Neural progenitor cell (in vitro differentiated cells): ENCODE measurements at regions not wholly inside any gene's neighbourhood (a gene's known extent, or its start where the extent isn't known, plus 50 kb on each side); places are given as distances from the start of the nearest gene placed in this dataset.

ENCODE experiments used
- DNase-seq: peaks from one replicate; pipeline ENCODE4 v3.0.0-alpha.2; 2016; ENCODE audit warnings: low spot score
- H2AFZ ChIP-seq: fragments of 200-600 bp; sonication (generic); replicated peaks from 2 replicates; pipeline ENCODE4 v1.6.1; 2016; ENCODE audit warnings: antibody characterized with exemption
- H3F3A ChIP-seq: fragments of 200-600 bp; sonication (generic); 2 replicates; pipeline ENCODE4 v1.6.1; 2016; ENCODE audit warnings: antibody characterized with exemption, low read depth
- H3K27ac ChIP-seq: fragments of 200-600 bp; sonication (generic); 2 replicates; pipeline ENCODE4 v1.5.1; 2016; ENCODE audit warnings: mild to moderate bottlenecking
- H3K27me3 ChIP-seq: fragments of 200-600 bp; sonication (generic); 2 replicates; pipeline ENCODE4 v1.6.1; 2016; ENCODE audit warnings: mild to moderate bottlenecking, moderate library complexity
- H3K36me3 ChIP-seq: fragments of 200-600 bp; sonication (generic); 2 replicates; pipeline ENCODE4 v1.5.1; 2016
- H3K4me1 ChIP-seq: fragments of 200-600 bp; sonication (generic); 2 replicates; pipeline ENCODE4 v1.6.1; 2016; ENCODE audit warnings: mixed run types
- H3K4me2 ChIP-seq: fragments of 200-600 bp; sonication (generic); 2 replicates; pipeline ENCODE4 v1.6.1; 2016
- H3K4me3 ChIP-seq: fragments of 200-600 bp; sonication (generic); 2 replicates; pipeline ENCODE4 v1.5.1; 2016
- H3K79me2 ChIP-seq: fragments of 200-600 bp; sonication (generic); 2 replicates; pipeline ENCODE4 v1.6.1; 2016; ENCODE audit warnings: low read depth
- H3K9ac ChIP-seq: fragments of 200-600 bp; sonication (generic); 2 replicates; pipeline ENCODE4 v1.6.1; 2016
- H3K9me3 ChIP-seq: fragments of 200-600 bp; sonication (generic); 2 replicates; pipeline ENCODE4 v1.5.1; 2016; ENCODE audit warnings: low read depth
- H4K20me1 ChIP-seq: fragments of 200-600 bp; sonication (generic); 2 replicates; pipeline ENCODE4 v1.6.1; 2016; ENCODE audit warnings: low read depth
- H3K27ac Mint-ChIP-seq: 3 replicates; pipeline ENCODE4 v1.8.0; 2021; ENCODE audit warnings: mixed read lengths
- H3K27me3 Mint-ChIP-seq: 2 replicates; pipeline ENCODE4 v1.8.0; 2022; ENCODE audit warnings: low read depth, mild to moderate bottlenecking, inconsistent platforms, moderate library complexity, mixed read lengths; ENCODE audit not compliant: insufficient read depth
- H3K36me3 Mint-ChIP-seq: 3 replicates; pipeline ENCODE4 v1.8.0; 2021; ENCODE audit warnings: mixed read lengths
- H3K4me1 Mint-ChIP-seq: 3 replicates; pipeline ENCODE4 v1.8.0; 2021; ENCODE audit warnings: mixed read lengths
- H3K4me3 Mint-ChIP-seq: 3 replicates; pipeline ENCODE4 v1.8.0; 2021; ENCODE audit warnings: mild to moderate bottlenecking, moderate library complexity, mixed read lengths
- H3K9me3 Mint-ChIP-seq: 3 replicates; pipeline ENCODE4 v1.8.0; 2020; ENCODE audit warnings: mixed read lengths
- EZH2 ChIP-seq: fragments of 200-600 bp; sonication (generic); IDR thresholded peaks from 2 replicates; pipeline ENCODE4 v1.6.1; 2017; ENCODE audit warnings: antibody characterized with exemption, mild to moderate bottlenecking, moderate library complexity
- EZH2phosphoT487 ChIP-seq: fragments of 200-600 bp; sonication (generic); IDR thresholded peaks from 2 replicates; pipeline ENCODE4 v1.6.1; 2017; ENCODE audit warnings: antibody characterized with exemption
- TF ChIP-seq, protein P1 (sequence below): fragments of 200-600 bp; sonication (generic); IDR thresholded peaks from 2 replicates; pipeline ENCODE4 v1.5.1; 2017; ENCODE audit warnings: antibody characterized with exemption, mild to moderate bottlenecking

DNA sequence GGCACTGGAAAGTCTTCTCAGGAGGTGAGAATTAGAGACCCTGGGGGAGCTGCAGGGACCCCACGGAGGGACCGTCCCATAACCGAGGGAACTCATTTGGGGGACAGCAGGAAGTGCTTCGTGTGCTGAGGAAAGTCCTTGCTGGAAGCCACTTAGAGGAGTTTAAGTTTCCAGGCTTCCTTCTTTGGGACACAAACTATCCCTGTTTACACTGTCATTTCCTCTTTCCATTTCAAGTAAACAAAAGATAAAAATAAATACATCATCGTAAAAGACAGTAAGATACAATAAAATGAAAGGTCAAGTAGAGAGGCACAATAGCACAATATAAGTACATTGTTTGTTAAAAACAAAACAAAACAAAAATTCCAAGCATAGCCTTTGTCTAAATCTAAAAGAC lies 101.2 kb downstream of the TTLL2 start:
- H3K27ac ChIP-seq: no peak overlapping the region
- Mint-ChIP-seq H3K9me3 (peaks cover 11% of the 10 kb centered on the region), H3K27me3 (peaks cover 5% of the 10 kb centered on the region), H3K36me3 (peaks cover 3% of the 10 kb centered on the region), H3K27ac (no peak overlapping the region), H3K4me3 (no peak overlapping the region), H3K4me1 (peaks cover 21% of the 10 kb centered on the region)
- no peaks in the 10 kb centered on the region for H3K36me3 ChIP-seq
- no peaks in the 10 kb centered on the region for H3K27me3 ChIP-seq
- no peak for DNase-seq
- peaks cover 3% of the 10 kb centered on the region for H3K4me1 ChIP-seq
- H3K4me3 ChIP-seq: no peak overlapping the region
- H3K4me2 ChIP-seq: no peak overlapping the region
- no peaks in the 10 kb centered on the region for H3K79me2 ChIP-seq
- TF ChIP-seq EZH2: no peak
- H3K9ac ChIP-seq: no peak overlapping the region
- H2AFZ ChIP-seq: no peak overlapping the region
- H4K20me1 ChIP-seq: no peaks in the 10 kb centered on the region
- no peaks in the 10 kb centered on the region for H3K9me3 ChIP-seq
- H3F3A ChIP-seq: peaks cover 1% of the 10 kb centered on the region

DNA sequence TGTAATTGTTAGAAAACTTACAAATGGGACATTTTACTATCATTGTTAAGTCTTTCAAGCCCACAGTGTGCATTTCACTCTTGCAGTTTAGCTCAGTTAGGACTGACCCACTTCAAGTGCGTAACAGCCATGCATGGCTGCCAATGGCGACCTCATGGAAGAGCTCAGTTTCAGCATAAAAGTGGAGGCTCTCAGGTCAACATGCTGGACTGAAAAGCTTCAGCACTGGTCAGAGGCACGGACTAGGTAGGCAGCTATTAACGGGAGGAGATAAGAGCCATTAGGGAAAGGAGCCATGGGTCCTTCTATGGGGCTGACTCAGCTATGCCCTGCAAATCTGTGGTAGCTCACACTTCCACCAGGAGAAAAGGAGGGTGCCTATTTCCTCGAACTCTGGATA lies 101.8 kb downstream of the TTLL2 start:
- no peak overlapping the region for H3K27ac Mint-ChIP-seq
- Histone ChIP-seq H3K9ac (no peak overlapping the region), H3K4me3 (no peak overlapping the region), H2AFZ (no peak overlapping the region), H4K20me1 (no peaks in the 10 kb centered on the region), H3K4me1 (no peaks in the 10 kb centered on the region), H3K9me3 (no peaks in the 10 kb centered on the region), H3K27me3 (no peaks in the 10 kb centered on the region), H3K4me2 (no peak overlapping the region), H3K27ac (no peak overlapping the region), H3K36me3 (no peaks in the 10 kb centered on the region), H3F3A (no peaks in the 10 kb centered on the region), H3K79me2 (no peaks in the 10 kb centered on the region)
- H3K36me3 Mint-ChIP-seq: peaks cover 4% of the 10 kb centered on the region
- peaks cover 11% of the 10 kb centered on the region for H3K9me3 Mint-ChIP-seq
- no peak for DNase-seq
- no peak overlapping the region for H3K4me3 Mint-ChIP-seq
- H3K4me1 Mint-ChIP-seq: peaks cover 20% of the 10 kb centered on the region
- H3K27me3 Mint-ChIP-seq: peaks cover 5% of the 10 kb centered on the region
- TF ChIP-seq, protein P1, sequence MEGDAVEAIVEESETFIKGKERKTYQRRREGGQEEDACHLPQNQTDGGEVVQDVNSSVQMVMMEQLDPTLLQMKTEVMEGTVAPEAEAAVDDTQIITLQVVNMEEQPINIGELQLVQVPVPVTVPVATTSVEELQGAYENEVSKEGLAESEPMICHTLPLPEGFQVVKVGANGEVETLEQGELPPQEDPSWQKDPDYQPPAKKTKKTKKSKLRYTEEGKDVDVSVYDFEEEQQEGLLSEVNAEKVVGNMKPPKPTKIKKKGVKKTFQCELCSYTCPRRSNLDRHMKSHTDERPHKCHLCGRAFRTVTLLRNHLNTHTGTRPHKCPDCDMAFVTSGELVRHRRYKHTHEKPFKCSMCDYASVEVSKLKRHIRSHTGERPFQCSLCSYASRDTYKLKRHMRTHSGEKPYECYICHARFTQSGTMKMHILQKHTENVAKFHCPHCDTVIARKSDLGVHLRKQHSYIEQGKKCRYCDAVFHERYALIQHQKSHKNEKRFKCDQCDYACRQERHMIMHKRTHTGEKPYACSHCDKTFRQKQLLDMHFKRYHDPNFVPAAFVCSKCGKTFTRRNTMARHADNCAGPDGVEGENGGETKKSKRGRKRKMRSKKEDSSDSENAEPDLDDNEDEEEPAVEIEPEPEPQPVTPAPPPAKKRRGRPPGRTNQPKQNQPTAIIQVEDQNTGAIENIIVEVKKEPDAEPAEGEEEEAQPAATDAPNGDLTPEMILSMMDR: no peak
- TF ChIP-seq EZH2phosphoT487: no peak
- TF ChIP-seq EZH2: no peak

DNA sequence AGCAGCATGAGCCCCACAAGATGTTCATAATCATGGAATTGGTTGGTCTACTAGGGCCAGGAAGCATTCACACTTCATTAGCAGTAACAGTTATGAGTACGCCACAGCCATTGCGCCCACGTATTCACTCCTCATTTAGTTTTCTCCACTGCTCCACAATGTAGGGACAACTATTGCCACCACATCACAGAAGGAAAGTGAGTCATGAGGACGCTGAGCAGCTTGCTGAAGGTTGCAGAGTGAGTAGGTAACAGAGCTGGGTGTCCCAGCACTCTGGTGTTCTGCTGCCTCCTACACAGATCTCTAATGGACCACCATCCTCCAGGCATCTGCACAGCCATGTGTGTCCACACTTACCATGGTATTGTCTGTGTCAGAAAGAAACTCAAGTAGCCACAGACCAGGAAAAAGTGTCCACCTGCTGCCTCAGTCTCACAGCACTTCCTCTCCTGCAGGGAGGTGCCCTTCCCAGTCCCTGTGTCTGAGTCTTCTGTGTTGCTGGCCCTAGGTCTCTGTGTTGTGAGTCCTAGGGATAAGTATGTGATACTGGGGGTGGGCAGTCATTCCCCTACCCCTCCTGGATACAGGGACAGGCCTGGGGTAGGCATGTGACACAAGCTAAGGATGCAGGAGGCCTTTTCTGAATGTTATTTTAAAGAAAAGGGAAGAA lies 103.9 kb downstream of the TTLL2 start:
- Mint-ChIP-seq H3K4me1 (peaks cover 20% of the 10 kb centered on the region), H3K36me3 (peaks cover 5% of the 10 kb centered on the region), H3K27ac (no peak overlapping the region), H3K4me3 (no peak overlapping the region), H3K27me3 (peaks cover 5% of the 10 kb centered on the region), H3K9me3 (peaks cover 11% of the 10 kb centered on the region)
- TF ChIP-seq EZH2 (no peak), EZH2phosphoT487 (no peak)
- TF ChIP-seq, protein P1: no peak
- Histone ChIP-seq H3K4me2 (no peak overlapping the region), H2AFZ (no peak overlapping the region), H3K9ac (no peak overlapping the region), H3K36me3 (no peaks in the 10 kb centered on the region), H3K4me1 (no peaks in the 10 kb centered on the region), H4K20me1 (no peaks in the 10 kb centered on the region), H3K79me2 (no peaks in the 10 kb centered on the region), H3K27me3 (no peaks in the 10 kb centered on the region), H3K4me3 (no peak overlapping the region), H3K9me3 (no peaks in the 10 kb centered on the region), H3K27ac (no peak overlapping the region), H3F3A (no peaks in the 10 kb centered on the region)
- no peak for DNase-seq

DNA sequence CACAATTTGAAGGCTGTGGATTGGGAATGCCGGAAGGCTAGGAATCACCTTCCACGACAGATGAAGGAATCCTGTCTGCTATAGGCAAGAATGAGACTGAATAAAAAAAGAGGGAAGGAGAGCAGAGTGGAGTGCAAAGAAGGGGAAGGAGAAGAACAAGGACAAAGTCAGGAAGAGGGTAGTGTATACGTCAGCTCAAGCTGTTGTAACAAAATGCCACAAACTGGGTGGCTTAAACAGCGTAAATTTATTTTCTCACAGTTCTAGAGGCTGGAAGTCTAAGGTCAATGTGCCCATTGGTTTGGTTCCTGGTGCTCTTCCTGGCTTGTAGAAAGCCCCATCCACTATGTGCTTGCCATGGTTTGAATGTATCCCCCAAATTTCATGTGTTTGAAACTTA lies 104.5 kb downstream of the TTLL2 start:
- Histone ChIP-seq H3K27ac (no peak overlapping the region), H3K9me3 (no peaks in the 10 kb centered on the region), H3K79me2 (no peaks in the 10 kb centered on the region), H2AFZ (no peak overlapping the region), H3K4me1 (no peaks in the 10 kb centered on the region), H3K9ac (no peak overlapping the region), H3K36me3 (no peaks in the 10 kb centered on the region), H3K27me3 (no peaks in the 10 kb centered on the region), H3K4me2 (no peak overlapping the region), H3K4me3 (no peak overlapping the region), H4K20me1 (no peaks in the 10 kb centered on the region), H3F3A (no peaks in the 10 kb centered on the region)
- TF ChIP-seq EZH2phosphoT487: no peak
- TF ChIP-seq, protein P1: no peak
- no peak for TF ChIP-seq EZH2
- no peak for DNase-seq
- Mint-ChIP-seq H3K9me3 (peaks cover 11% of the 10 kb centered on the region), H3K27ac (no peak overlapping the region), H3K4me1 (peaks cover 20% of the 10 kb centered on the region), H3K4me3 (no peak overlapping the region), H3K36me3 (peaks cover 5% of the 10 kb centered on the region), H3K27me3 (peaks cover 5% of the 10 kb centered on the region)
